ENCODE measurements at regions not wholly inside any gene's neighbourhood (a gene's known extent, or its start where the extent isn't known, plus 50 kb on each side); places are given as distances from the start of the nearest gene placed in this dataset.
"Not testable (repeated sequence)": the region's sequence is repeated elsewhere in the genome, so short reads cannot be mapped to it uniquely, and the experiment has no call there.

GRCh38 chr6:68173616-68174015 is 461.5 kb upstream of the ADGRB3 start:
- no peak for TF ChIP-seq EZH2 (IDR thresholded peaks at IDR 0.05; ENCODE audit: low read length, unreplicated experiment)
- TF ChIP-seq, protein P1, sequence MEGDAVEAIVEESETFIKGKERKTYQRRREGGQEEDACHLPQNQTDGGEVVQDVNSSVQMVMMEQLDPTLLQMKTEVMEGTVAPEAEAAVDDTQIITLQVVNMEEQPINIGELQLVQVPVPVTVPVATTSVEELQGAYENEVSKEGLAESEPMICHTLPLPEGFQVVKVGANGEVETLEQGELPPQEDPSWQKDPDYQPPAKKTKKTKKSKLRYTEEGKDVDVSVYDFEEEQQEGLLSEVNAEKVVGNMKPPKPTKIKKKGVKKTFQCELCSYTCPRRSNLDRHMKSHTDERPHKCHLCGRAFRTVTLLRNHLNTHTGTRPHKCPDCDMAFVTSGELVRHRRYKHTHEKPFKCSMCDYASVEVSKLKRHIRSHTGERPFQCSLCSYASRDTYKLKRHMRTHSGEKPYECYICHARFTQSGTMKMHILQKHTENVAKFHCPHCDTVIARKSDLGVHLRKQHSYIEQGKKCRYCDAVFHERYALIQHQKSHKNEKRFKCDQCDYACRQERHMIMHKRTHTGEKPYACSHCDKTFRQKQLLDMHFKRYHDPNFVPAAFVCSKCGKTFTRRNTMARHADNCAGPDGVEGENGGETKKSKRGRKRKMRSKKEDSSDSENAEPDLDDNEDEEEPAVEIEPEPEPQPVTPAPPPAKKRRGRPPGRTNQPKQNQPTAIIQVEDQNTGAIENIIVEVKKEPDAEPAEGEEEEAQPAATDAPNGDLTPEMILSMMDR (conservative IDR thresholded peaks at IDR 0.05; ENCODE audit: low read depth, low read length), result no peak
- TF ChIP-seq EZH2phosphoT487 (IDR thresholded peaks at IDR 0.05; ENCODE audit: borderline replicate concordance, low read length), result no peak
- Histone ChIP-seq H3K79me2 (ENCODE audit: low read length) (no peaks in the 10 kb centered on the region), H3K9me2 (replicated peaks; ENCODE audit: low read length) (no peaks in the 10 kb centered on the region), H3K36me3 (ENCODE audit: low read depth, low read length) (no peaks in the 10 kb centered on the region), H3K27me3 (ENCODE audit: low read length) (no peaks in the 10 kb centered on the region), H3F3A (ENCODE audit: low read length, unreplicated experiment) (no peaks in the 10 kb centered on the region), H3K4me2 (ENCODE audit: low read length) (no peak overlapping the region), H4K20me1 (ENCODE audit: low read length) (no peaks in the 10 kb centered on the region), H3K4me3 (ENCODE audit: low read length) (no peak overlapping the region), H2AFZ (ENCODE audit: low read length) (no peak overlapping the region), H3K9me3 (ENCODE audit: low read length) (no peaks in the 10 kb centered on the region), H3K9ac (ENCODE audit: low read length) (no peak overlapping the region), H3K4me1 (ENCODE audit: insufficient read depth, low read length) (no peaks in the 10 kb centered on the region), H3K27ac (ENCODE audit: low read length) (no peak overlapping the region)
- BruUV-seq (replicated peaks), result no TSS peak
- intact Hi-C loops (cut with micrococcal nuclease), result no loop called here
- CTCF ChIA-PET, result no interaction called here
- POLR2A ChIA-PET (ENCODE audit: unreplicated experiment), result no interaction called here
- no peak for DNase-seq
- ATAC-seq, result no peak

DNA sequence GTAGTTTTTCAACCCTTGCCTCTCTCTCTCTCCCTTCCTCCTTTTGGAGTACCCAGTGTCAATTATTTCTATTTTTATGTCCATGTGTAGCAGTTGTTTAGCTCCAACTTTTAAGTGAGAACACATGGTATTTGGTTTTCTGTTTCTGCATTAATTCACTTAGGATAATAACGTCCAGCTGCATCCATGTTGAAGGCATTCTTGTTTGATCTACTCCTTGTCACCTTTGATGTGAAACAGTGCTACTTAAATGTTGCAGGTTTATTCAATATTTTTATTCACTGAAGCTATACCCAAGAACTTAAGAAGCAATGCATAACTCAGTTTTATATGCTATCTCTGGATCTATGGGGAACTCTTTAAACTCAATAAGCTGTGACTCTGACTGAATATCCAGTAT is 465.2 kb upstream of the ADGRB3 start:
- Histone ChIP-seq H4K20me1 (ENCODE audit: low read length) (no peaks in the 10 kb centered on the region), H3K4me3 (ENCODE audit: low read length) (no peak overlapping the region), H3K9me2 (replicated peaks; ENCODE audit: low read length) (no peaks in the 10 kb centered on the region), H3K9ac (ENCODE audit: low read length) (no peak overlapping the region), H3K36me3 (ENCODE audit: low read depth, low read length) (no peaks in the 10 kb centered on the region), H3K4me1 (ENCODE audit: insufficient read depth, low read length) (no peaks in the 10 kb centered on the region), H3K27me3 (ENCODE audit: low read length) (no peaks in the 10 kb centered on the region), H3K4me2 (ENCODE audit: low read length) (no peak overlapping the region), H3F3A (ENCODE audit: low read length, unreplicated experiment) (no peaks in the 10 kb centered on the region), H3K79me2 (ENCODE audit: low read length) (no peaks in the 10 kb centered on the region), H2AFZ (ENCODE audit: low read length) (no peak overlapping the region), H3K27ac (ENCODE audit: low read length) (no peak overlapping the region), H3K9me3 (ENCODE audit: low read length) (no peaks in the 10 kb centered on the region)
- intact Hi-C loops (cut with micrococcal nuclease), result no loop called here
- BruUV-seq (replicated peaks), result no TSS peak
- TF ChIP-seq, protein P1 (conservative IDR thresholded peaks at IDR 0.05; ENCODE audit: low read depth, low read length), result no peak
- TF ChIP-seq EZH2 (IDR thresholded peaks at IDR 0.05; ENCODE audit: low read length, unreplicated experiment), result no peak
- POLR2A ChIA-PET (ENCODE audit: unreplicated experiment), result no interaction called here
- CTCF ChIA-PET, result no interaction called here
- ATAC-seq (no peak), DNase-seq (no peak)

DNA sequence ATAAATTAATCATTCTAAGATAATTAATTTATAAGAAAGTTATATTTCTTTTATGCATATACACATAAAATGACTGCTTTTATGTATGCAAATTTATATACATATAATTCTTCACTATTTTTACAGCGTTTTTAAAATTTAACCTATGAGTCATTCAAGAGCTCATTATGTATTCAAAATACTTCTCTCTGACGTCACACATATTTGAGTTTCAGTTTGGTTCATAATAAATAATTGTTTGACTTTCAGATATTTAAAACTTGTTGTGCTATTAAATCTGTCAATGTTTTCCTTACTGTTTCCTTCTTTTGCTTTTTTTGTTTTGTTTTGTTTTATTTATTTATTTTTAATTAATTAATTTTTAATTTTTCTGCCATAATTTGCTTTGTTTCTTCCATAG is 467.5 kb upstream of the ADGRB3 start:
- H3K27ac ChIP-seq (ENCODE audit: low read length), result no peak overlapping the region
- ATAC-seq, result no peak
- no peaks in the 10 kb centered on the region for H3F3A ChIP-seq (ENCODE audit: low read length, unreplicated experiment)
- no peaks in the 10 kb centered on the region for H4K20me1 ChIP-seq (ENCODE audit: low read length)
- no peak overlapping the region for H3K4me3 ChIP-seq (ENCODE audit: low read length)
- ChIA-PET CTCF (no interaction called here), POLR2A (ENCODE audit: unreplicated experiment) (no interaction called here)
- no peaks in the 10 kb centered on the region for H3K4me1 ChIP-seq (ENCODE audit: insufficient read depth, low read length)
- H2AFZ ChIP-seq (ENCODE audit: low read length), result no peak overlapping the region
- no peaks in the 10 kb centered on the region for H3K36me3 ChIP-seq (ENCODE audit: low read depth, low read length)
- H3K27me3 ChIP-seq (ENCODE audit: low read length), result no peaks in the 10 kb centered on the region
- H3K9me2 ChIP-seq (replicated peaks; ENCODE audit: low read length), result no peaks in the 10 kb centered on the region
- DNase-seq, result no peak
- no peaks in the 10 kb centered on the region for H3K9me3 ChIP-seq (ENCODE audit: low read length)
- intact Hi-C loops (cut with micrococcal nuclease), result no loop called here
- TF ChIP-seq EZH2 (IDR thresholded peaks at IDR 0.05; ENCODE audit: low read length, unreplicated experiment) (no peak), EZH2phosphoT487 (IDR thresholded peaks at IDR 0.05; ENCODE audit: borderline replicate concordance, low read length) (no peak)
- TF ChIP-seq, protein P1 (conservative IDR thresholded peaks at IDR 0.05; ENCODE audit: low read depth, low read length), result no peak
- no peak overlapping the region for H3K4me2 ChIP-seq (ENCODE audit: low read length)
- H3K9ac ChIP-seq (ENCODE audit: low read length), result no peak overlapping the region
- H3K79me2 ChIP-seq (ENCODE audit: low read length), result no peaks in the 10 kb centered on the region
- BruUV-seq (replicated peaks), result no TSS peak

DNA sequence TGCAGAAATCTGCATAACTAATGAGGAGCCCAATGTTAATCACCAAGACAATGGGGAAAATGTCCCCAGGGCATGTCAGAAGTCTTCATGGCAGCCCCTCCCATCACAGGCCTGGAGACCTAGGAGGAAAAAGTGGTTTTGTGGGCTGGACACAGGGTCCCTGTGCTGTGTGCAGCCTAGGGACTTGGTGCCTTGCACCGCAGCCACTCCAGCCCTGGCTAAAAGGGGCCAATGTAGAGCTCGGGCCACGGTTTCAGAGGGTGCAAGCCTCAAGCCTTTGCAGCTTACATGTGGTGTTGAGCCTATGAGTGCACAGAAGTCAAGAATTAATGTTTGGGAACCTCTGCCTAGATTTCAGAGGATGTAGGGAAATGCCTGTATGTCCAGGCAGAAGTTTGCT is 474.3 kb upstream of the ADGRB3 start:
- H3K27ac ChIP-seq (ENCODE audit: low read length); H3K4me2 ChIP-seq (ENCODE audit: low read length); intact Hi-C loops (cut with micrococcal nuclease); H3K4me3 ChIP-seq (ENCODE audit: low read length); H3K36me3 ChIP-seq (ENCODE audit: low read depth, low read length); POLR2A ChIA-PET (ENCODE audit: unreplicated experiment); H3K27me3 ChIP-seq (ENCODE audit: low read length); DNase-seq; H3F3A ChIP-seq (ENCODE audit: low read length, unreplicated experiment); H2AFZ ChIP-seq (ENCODE audit: low read length); H3K9ac ChIP-seq (ENCODE audit: low read length); H3K9me2 ChIP-seq (replicated peaks; ENCODE audit: low read length); ATAC-seq; H3K4me1 ChIP-seq (ENCODE audit: insufficient read depth, low read length); H3K9me3 ChIP-seq (ENCODE audit: low read length); H3K79me2 ChIP-seq (ENCODE audit: low read length); CTCF ChIA-PET; BruUV-seq (replicated peaks); H4K20me1 ChIP-seq (ENCODE audit: low read length): not testable (repeated sequence)
